HG03558 (cell line): ENCODE measurements at regions not wholly inside any gene's neighbourhood (a gene's known extent, or its start where the extent isn't known, plus 50 kb on each side); places are given as distances from the start of the nearest gene placed in this dataset.

Source experiments
- ATAC-seq: cut with Tn5 transposase; IDR thresholded peaks from one replicate; pipeline ENCODE4 v1.9.1; 2021; ENCODE audit warnings: moderate number of reproducible peaks; ENCODE audit not compliant: unreplicated experiment; ENCODE audit errors: extremely low read depth

- ATAC-seq = no peak
Observed at GRCh38 chr6:104621396-104621795, 238.3 kb downstream of the HACE1 start.

- no peak for ATAC-seq
Observed at GRCh38 chr6:104617591-104617990, 242.1 kb downstream of the HACE1 start.

- ATAC-seq = no peak
Observed at GRCh38 chr6:104614394-104614793, 245.3 kb downstream of the HACE1 start.

DNA sequence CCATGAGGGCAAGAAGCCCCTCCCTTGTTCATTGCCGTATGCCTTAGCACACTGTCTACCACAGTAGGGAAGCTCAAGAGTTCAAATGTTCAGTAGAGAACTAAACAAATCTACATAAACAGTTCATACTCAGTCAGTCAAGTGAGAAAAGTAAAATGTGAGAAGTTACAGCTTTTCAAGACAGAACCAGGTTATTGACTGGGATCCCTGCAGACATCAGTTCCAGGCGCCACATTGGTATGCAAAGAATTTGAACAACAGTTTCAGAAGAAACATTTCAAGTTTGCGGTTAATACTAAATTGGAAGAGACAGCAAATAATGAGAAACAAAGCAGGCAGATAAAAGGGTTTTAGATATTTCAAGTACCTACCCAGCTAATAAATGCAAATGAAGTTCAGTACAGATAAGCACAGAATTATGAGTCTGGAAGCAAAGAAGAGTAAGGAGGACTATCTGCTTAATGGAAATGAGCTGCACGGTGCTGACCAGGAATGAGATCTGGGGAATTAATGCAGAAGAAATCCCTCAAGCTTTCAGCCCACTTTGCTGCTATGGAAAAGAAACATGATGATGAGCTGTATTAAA is 246.2 kb downstream of the HACE1 start:
- ATAC-seq = no peak

DNA sequence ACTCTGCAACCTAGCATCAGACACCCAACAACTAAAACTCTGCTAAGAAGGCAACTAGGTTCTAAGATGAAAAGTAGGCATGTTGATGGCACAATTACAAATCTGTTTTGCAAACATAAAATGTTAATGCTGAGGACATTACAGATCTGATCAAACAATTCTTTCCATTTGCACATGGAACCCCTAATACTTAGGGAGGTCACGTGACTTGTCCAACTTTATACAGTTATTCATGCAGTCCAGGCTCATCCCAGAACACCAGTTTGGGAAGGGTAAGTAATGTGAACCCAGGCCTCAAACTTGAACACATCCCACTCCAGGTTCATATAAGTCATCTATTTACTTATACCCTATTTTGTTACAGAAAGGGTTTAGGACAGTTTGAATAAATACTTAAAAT is 247.2 kb downstream of the HACE1 start:
- no peak for ATAC-seq

DNA sequence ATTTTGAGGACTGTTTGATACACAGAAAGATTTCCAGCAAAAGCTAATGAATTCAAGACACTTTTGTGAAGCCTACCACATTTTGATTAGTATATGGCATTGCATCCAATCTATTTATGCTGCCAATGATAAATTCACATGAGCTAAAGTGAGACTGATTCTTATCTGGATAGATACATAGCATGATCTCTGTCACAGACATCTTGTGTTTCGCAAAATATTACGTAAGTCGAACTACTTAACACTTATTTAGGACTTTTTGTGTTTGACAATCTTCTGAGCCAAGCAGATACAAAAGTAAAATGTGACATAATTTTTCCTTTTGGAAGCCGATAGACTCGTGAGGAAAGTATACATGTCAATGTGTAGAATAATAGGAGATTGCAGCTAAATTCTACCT is 251.6 kb downstream of the HACE1 start:
- no peak for ATAC-seq

- no peak for ATAC-seq
Observed at GRCh38 chr6:104607501-104607900, 252.2 kb downstream of the HACE1 start.

GRCh38 chr6:104606361-104606760 is 253.4 kb downstream of the HACE1 start:
- no peak for ATAC-seq

GRCh38 chr6:104604685-104605084 is 255.0 kb downstream of the HACE1 start:
- ATAC-seq = no peak

- ATAC-seq = no peak
Observed at GRCh38 chr6:104603108-104603745, 256.5 kb downstream of the HACE1 start.

DNA sequence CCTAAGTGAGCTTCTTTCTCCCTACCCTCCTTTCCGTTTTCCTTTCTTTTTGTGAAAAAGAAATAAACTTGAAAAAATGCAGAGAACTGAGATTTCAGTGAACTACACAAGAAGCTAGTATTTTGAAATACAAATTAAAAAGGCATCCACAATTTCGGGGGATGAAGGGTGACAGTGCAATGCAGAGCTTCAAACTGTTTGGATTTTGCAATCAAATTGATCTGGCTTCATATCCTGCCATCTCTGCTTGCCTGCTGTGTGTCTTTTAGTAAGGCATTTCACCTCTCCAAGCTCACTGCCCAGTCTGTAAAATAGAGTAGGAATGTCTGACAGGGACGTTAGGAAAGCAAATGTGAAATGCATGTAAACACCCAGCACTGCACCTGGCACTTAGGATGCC is 258.0 kb downstream of the HACE1 start:
- ATAC-seq = no peak

- ATAC-seq = no peak
Observed at GRCh38 chr6:104601131-104601651, 258.5 kb downstream of the HACE1 start.

DNA sequence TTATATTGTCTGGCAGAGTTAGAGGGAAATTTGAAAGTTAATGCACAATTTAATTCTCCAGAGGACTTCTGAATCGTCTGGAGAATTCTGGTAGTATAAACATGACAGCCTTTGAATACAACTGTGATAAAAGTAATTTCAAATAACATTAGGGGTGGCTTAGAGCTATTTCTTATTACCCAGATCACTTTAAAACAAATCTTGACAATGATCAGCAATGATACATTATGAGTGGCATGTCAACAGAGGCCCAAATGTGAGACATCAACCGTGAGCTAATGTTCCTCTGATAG is 259.1 kb downstream of the HACE1 start:
- ATAC-seq = no peak

DNA sequence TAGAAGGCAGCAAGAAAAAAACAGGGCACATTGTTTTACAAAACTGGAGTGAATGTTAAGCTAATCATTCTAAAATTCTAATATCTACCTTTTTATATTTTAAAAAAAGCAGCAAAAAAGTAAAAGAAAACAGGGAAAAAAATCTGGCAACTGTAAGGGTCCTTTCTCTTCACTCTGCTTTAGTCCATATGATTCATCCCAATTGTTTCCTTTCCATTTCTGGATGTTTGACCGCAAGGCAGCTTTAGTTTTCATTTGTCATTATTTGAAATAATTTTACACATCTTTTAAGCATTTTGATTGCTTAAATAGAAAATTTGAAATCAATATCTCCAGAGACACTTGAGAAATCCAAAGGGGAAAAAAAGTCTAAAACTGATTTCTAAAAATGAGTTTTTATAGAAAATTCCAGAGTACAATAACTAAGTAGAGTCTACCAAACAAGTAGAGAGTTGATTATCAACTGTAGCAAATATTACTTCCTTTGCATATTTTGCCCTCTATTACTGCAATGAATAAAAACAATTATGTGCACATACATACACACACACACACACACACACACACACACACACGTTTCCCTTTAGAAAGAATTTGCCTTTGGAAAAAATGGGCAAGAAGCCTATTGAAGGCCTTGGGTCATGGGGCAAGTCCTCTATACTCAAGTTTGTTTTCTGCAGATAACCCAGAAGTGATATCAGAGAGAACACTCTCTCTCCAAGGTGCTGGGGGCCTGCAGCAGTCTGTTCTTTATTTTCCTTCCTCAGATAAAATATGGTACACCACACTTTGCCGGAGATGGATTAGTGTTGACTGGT is 259.7 kb downstream of the HACE1 start:
- no peak for ATAC-seq

GRCh38 chr6:104597541-104598050 is 262.1 kb downstream of the HACE1 start:
- ATAC-seq = no peak

DNA sequence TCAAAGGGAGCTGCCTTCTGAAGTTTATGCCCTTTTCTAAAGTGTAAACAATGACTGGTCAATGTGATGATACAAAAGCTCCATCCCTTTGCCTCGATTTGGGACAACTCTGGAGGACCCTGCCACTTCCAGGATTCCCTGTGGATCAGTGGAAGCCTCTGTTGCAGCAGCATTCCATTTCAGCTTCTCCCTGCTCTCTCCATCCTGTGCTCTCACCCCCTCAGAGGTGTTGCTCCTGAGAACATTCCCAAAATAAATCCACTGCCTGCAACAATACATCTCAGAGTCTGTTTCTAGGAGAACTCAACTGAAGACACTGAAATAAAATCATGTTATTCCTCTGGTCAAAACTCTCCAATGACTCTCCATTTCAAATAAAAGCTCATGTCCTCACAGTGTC is 263.6 kb downstream of the HACE1 start:
- ATAC-seq = no peak

DNA sequence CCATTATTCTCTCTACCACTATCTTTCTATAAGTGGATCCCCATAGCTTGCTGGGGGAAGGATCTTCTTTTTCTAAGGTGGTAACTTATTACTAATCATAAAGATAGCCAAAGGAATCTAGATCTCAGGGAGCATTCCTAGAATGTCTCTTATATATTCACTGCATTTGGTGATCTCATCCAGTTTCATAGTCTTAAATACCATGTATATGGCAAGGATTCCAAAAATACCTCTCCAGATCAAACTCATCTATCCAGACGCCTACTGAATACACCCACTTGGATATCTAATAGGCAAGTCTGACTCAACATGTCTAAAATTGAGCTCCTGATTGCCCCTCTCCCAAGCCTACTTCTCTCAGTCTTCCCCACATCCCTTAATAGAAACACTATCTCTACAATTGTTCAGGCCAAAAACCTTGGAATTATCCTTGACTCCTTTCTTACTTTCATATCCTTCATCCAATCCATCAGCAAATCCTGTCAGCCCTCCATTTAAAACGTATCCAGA is 264.4 kb downstream of the HACE1 start:
- ATAC-seq = no peak

DNA sequence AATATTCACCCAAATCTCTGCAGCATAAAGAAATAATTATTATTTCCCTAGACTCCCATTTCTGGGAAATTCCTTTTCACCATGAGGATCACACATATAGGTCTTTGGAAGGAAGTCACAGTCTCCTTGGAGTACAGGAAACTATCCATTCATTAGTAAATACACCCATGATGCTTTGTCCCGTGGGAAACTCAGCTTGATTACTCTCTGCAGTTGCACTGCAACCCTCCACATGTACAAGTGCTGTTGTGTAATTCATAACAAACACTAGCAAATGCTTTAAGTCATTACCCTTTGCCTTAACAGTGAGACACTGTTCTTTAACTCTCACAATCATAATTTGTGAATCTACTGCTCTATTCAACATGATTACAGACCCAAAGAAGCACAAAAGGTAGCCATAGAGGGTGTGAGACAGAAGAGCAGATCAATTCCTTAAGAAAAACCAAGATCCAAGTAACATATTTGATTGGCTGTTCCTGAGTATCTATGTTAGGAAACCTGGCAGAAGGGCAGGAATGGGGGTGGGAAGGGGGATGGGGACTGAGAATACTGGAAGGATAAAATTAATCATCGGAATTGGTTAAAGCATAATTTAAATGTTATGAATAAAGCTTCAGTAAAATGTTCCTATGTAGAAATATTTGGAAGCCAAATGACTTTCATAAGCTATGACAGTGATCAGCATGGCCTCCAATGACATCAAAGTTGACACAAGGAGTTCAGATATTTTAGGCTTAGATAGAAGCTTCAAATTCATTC is 268.0 kb downstream of the HACE1 start:
- no peak for ATAC-seq

DNA sequence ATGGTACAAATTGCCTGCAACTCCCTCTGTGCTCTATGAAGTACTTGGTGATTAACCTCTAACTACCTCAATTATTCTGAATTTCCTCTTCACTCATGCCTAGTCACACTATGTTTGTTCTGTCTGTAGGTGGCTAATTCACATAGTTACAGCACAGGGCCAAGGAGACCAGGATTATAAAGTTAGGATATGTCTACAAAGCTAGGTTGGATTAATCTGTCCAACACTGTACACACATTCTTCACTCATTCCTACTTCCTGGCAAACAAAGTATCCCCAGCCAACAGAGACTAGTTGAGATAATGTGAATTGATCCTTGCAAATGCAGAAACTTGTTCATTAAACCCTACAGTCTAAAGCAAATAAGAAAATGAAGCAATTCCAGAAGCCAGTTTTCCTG is 269.8 kb downstream of the HACE1 start:
- no peak for ATAC-seq

GRCh38 chr6:104585646-104586045 is 274.1 kb downstream of the HACE1 start:
- ATAC-seq = no peak
